Neural progenitor cell (in vitro differentiated cells): ENCODE measurements at regions not wholly inside any gene's neighbourhood (a gene's known extent, or its start where the extent isn't known, plus 50 kb on each side); places are given as distances from the start of the nearest gene placed in this dataset.
"Not testable (repeated sequence)": the region's sequence is repeated elsewhere in the genome, so short reads cannot be mapped to it uniquely, and the experiment has no call there.

Experiments
- CTCF ChIP-seq: fragments of 200-600 bp; sonication (generic); IDR thresholded peaks from 2 replicates; pipeline ENCODE4 v1.5.1; 2017; ENCODE audit warnings: antibody characterized with exemption, mild to moderate bottlenecking
- EZH2 ChIP-seq: fragments of 200-600 bp; sonication (generic); IDR thresholded peaks from 2 replicates; pipeline ENCODE4 v1.6.1; 2017; ENCODE audit warnings: antibody characterized with exemption, mild to moderate bottlenecking, moderate library complexity
- EZH2phosphoT487 ChIP-seq: fragments of 200-600 bp; sonication (generic); IDR thresholded peaks from 2 replicates; pipeline ENCODE4 v1.6.1; 2017; ENCODE audit warnings: antibody characterized with exemption

GRCh38 chr11:34817812-34818211 is 98.4 kb downstream of the APIP start:
- TF ChIP-seq CTCF, EZH2, EZH2phosphoT487: not testable (repeated sequence)
